GM12878 (cell line): ENCODE measurements at regions not wholly inside any gene's neighbourhood (a gene's known extent, or its start where the extent isn't known, plus 50 kb on each side); places are given as distances from the start of the nearest gene placed in this dataset.

ENCODE experiments used
- ATAC-seq: fragments of 200-7000 bp; cut with Tn5 transposase; 3 replicates; pipeline ENCODE4 v1.9.1; 2020; ENCODE audit warnings: mild to moderate bottlenecking, moderate library complexity
- BruUV-seq: library from RNA; stranded (reverse); fragments of 400-500 nt; replicated peaks from 2 replicates; lab custom pipeline; 2021; lab: Mats Ljungman, UMichigan
- CTCF ChIA-PET: fragments of 300-600 bp; sonication (Branson Sonifier 250); formaldehyde crosslinking; extraction: SDS; loops from one replicate; lab custom pipeline; 2021; ENCODE audit warnings: inconsistent platforms; lab: Yijun Ruan, JAX
- POLR2A ChIA-PET: fragments of 350-600 bp; formaldehyde crosslinking; extraction: SDS; loops from one replicate; lab custom pipeline; 2021; ENCODE audit warnings: inconsistent platforms; lab: Charles Lee
- RAD21 ChIA-PET: fragments of 300-600 bp; sonication (Branson Sonifier 250); formaldehyde crosslinking; loops from one replicate; lab custom pipeline; 2023; ENCODE audit warnings: antibody characterized with exemption; ENCODE audit not compliant: unreplicated experiment; lab: Charles Lee
- SMC1A ChIA-PET: fragments of 300-600 bp; sonication (Branson Sonifier 250); formaldehyde crosslinking; loops from one replicate; lab custom pipeline; 2023; ENCODE audit not compliant: unreplicated experiment, uncharacterized antibody; lab: Charles Lee
- DNase-seq: peaks from one replicate; pipeline ENCODE4 v3.0.0-alpha.2; 2011; ENCODE audit warnings: low read depth, low spot score
- FAIRE-seq: peaks from 3 replicates; lab custom pipeline; 2011; peaks lifted over from hg19 to GRCh38; lab: Jason Lieb, UNC
- H2AFZ ChIP-seq: 2 replicates; pipeline ENCODE4 v1.6.0; 2011; ENCODE audit warnings: low read depth, low read length, control low read depth; ENCODE audit not compliant: control insufficient read depth
- H3K27ac ChIP-seq: 2 replicates; pipeline ENCODE4 v1.5.1; 2011; ENCODE audit warnings: control low read depth; ENCODE audit not compliant: control insufficient read depth, insufficient read depth
- H3K27me3 ChIP-seq, 2 experiments: replicated peaks in 1 of 2; 2 replicates each; pipeline versions ENCODE4 v1.6.0 to v1.6.1; 2011; ENCODE audit warnings: low read length in 1 of 2; ENCODE audit not compliant: control insufficient read depth in 2 of 2, insufficient read depth in 2 of 2
- H3K36me3 ChIP-seq, 2 experiments: 2 replicates each; pipeline ENCODE4 v1.5.1; 2011; ENCODE audit warnings: low read length in 1 of 2; ENCODE audit not compliant: control insufficient read depth in 2 of 2, insufficient read depth in 2 of 2
- H3K4me1 ChIP-seq: 2 replicates; pipeline ENCODE4 v1.6.1; 2011; ENCODE audit warnings: mild to moderate bottlenecking, low read length, moderate library complexity, mixed read lengths; ENCODE audit not compliant: control insufficient read depth, insufficient read depth
- H3K4me2 ChIP-seq: 2 replicates; pipeline ENCODE4 v1.6.0; 2011; ENCODE audit warnings: control low read depth; ENCODE audit not compliant: control insufficient read depth, insufficient read depth
- H3K4me3 ChIP-seq: fragments of 200-600 bp; sonication (generic); 2 replicates; pipeline ENCODE4 v1.5.1; 2016
- H3K79me2 ChIP-seq: 2 replicates; pipeline ENCODE4 v1.6.0; 2011; ENCODE audit warnings: low read length; ENCODE audit not compliant: control insufficient read depth, insufficient read depth
- H3K9ac ChIP-seq: 2 replicates; pipeline ENCODE4 v1.8.0; 2011; ENCODE audit warnings: low read length, control low read depth, mixed read lengths; ENCODE audit not compliant: control insufficient read depth, insufficient read depth
- H3K9me3 ChIP-seq: replicated peaks from 3 replicates; pipeline ENCODE4 v1.5.1; 2011; ENCODE audit warnings: mild to moderate bottlenecking, low read length; ENCODE audit not compliant: control insufficient read depth, insufficient read depth
- H4K20me1 ChIP-seq: 2 replicates; pipeline ENCODE4 v1.6.0; 2011; ENCODE audit not compliant: control insufficient read depth, insufficient read depth
- CBX3 ChIP-seq: fragments of 200-600 bp; sonication (generic); IDR thresholded peaks from 2 replicates; pipeline ENCODE4 v1.6.1; 2016; ENCODE audit warnings: low read depth, borderline replicate concordance
- CHD1 ChIP-seq: IDR thresholded peaks from 2 replicates; pipeline ENCODE4 v1.6.1; 2012; ENCODE audit warnings: low read depth, low read length, improper control_type of control experiment
- PAX8 ChIP-seq: fragments of 450-650 bp; IDR thresholded peaks from 2 replicates; pipeline ENCODE4 v1.6.1; 2017; ENCODE audit warnings: mild to moderate bottlenecking, moderate library complexity
- PBX3 ChIP-seq: IDR thresholded peaks from 2 replicates; pipeline ENCODE4 v1.6.1; 2011; ENCODE audit warnings: mild to moderate bottlenecking, low read depth, low read length, moderate library complexity; ENCODE audit not compliant: insufficient replicate concordance
- RUNX3 ChIP-seq: IDR thresholded peaks from 2 replicates; pipeline ENCODE4 v1.6.1; 2012; ENCODE audit warnings: low read length, inconsistent platforms
- ZBTB40 ChIP-seq: fragments of 450-650 bp; IDR thresholded peaks from 2 replicates; pipeline ENCODE4 v1.6.1; 2016; ENCODE audit warnings: mild to moderate bottlenecking, moderate library complexity, borderline replicate concordance
- ZNF274 ChIP-seq: IDR thresholded peaks from one replicate; pipeline ENCODE4 v1.8.0; 2011; ENCODE audit not compliant: insufficient read length, insufficient read depth
- WGBS: methylation state at CpG from one replicate; pipeline ENCODE4 v1.1.6; 2016; ENCODE audit warnings: low lambda C conversion rate; ENCODE audit not compliant: insufficient replicate concordance, insufficient coverage; ENCODE audit errors: missing lambda C conversion rate; 5-methylcytosine and 5-hydroxymethylcytosine counted together
- in situ Hi-C: fragments of 300-500 bp; cut with MboI; formaldehyde crosslinking; loops from 9 replicates; pipeline ENCODE4 v1.14.3; 2018; ENCODE audit warnings: mixed read lengths
- intact Hi-C: fragments of 100-400 bp; cut with micrococcal nuclease; formaldehyde crosslinking; loops from one replicate; pipeline ENCODE4 v1.14.2; 2022; ENCODE audit not compliant: unreplicated experiment

- 50% methylated on average over 7 of the region's 7 CpGs for WGBS
- in situ Hi-C loops (no loop called here), intact Hi-C loops (loop anchor here (10.0 kb wide), 2 partner anchors 611 to 691 kb away; partner anchors contain the start of gene DIPK2A)
- Histone ChIP-seq H3K27ac (no peak overlapping the region), H3K4me3 (no peak overlapping the region), H3K27me3 (no peaks in the 10 kb centered on the region), H3K9ac (no peak overlapping the region), H4K20me1 (no peaks in the 10 kb centered on the region), H3K4me1 (no peaks in the 10 kb centered on the region), H3K79me2 (no peaks in the 10 kb centered on the region), H3K36me3 (no peaks in the 10 kb centered on the region), H3K4me2 (no peak overlapping the region), H2AFZ (no peak overlapping the region), H3K9me3 (no peaks in the 10 kb centered on the region)
- POLR2A ChIA-PET: no interaction called here
- CTCF ChIA-PET: no interaction called here
- DNase-seq (no peak), ATAC-seq (no peak), FAIRE-seq (no peak)
- SMC1A ChIA-PET: no interaction called here
- no peak for TF ChIP-seq PAX8
- no peak for TF ChIP-seq ZNF274
- no peak for TF ChIP-seq PBX3
- no peak for TF ChIP-seq CBX3
- no peak for TF ChIP-seq ZBTB40
- TF ChIP-seq RUNX3: no peak
- TF ChIP-seq CHD1: no peak
- no TSS peak for BruUV-seq
- RAD21 ChIA-PET: no interaction called here
These were observed 614.3 kb downstream of the DIPK2A start for GRCh38 chr3:144585953-144586352.
